GM12878 (cell line): ENCODE measurements at regions not wholly inside any gene's neighbourhood (a gene's known extent, or its start where the extent isn't known, plus 50 kb on each side); places are given as distances from the start of the nearest gene placed in this dataset.

Source experiments
- ATAC-seq: fragments of 200-7000 bp; cut with Tn5 transposase; 3 replicates; pipeline ENCODE4 v1.9.1; 2020; ENCODE audit warnings: mild to moderate bottlenecking, moderate library complexity
- BruUV-seq: library from RNA; stranded (reverse); fragments of 400-500 nt; replicated peaks from 2 replicates; lab custom pipeline; 2021; lab: Mats Ljungman, UMichigan
- CTCF ChIA-PET: fragments of 300-600 bp; sonication (Branson Sonifier 250); formaldehyde crosslinking; extraction: SDS; loops from one replicate; lab custom pipeline; 2021; ENCODE audit warnings: inconsistent platforms; lab: Yijun Ruan, JAX
- POLR2A ChIA-PET: fragments of 350-600 bp; formaldehyde crosslinking; extraction: SDS; loops from one replicate; lab custom pipeline; 2021; ENCODE audit warnings: inconsistent platforms; lab: Charles Lee
- RAD21 ChIA-PET: fragments of 300-600 bp; sonication (Branson Sonifier 250); formaldehyde crosslinking; loops from one replicate; lab custom pipeline; 2023; ENCODE audit warnings: antibody characterized with exemption; ENCODE audit not compliant: unreplicated experiment; lab: Charles Lee
- SMC1A ChIA-PET: fragments of 300-600 bp; sonication (Branson Sonifier 250); formaldehyde crosslinking; loops from one replicate; lab custom pipeline; 2023; ENCODE audit not compliant: unreplicated experiment, uncharacterized antibody; lab: Charles Lee
- DNase-seq: peaks from one replicate; pipeline ENCODE4 v3.0.0-alpha.2; 2011; ENCODE audit warnings: low read depth, low spot score
- FAIRE-seq: peaks from 3 replicates; lab custom pipeline; 2011; peaks lifted over from hg19 to GRCh38; lab: Jason Lieb, UNC
- H2AFZ ChIP-seq: 2 replicates; pipeline ENCODE4 v1.6.0; 2011; ENCODE audit warnings: low read depth, low read length, control low read depth; ENCODE audit not compliant: control insufficient read depth
- H3K27ac ChIP-seq: 2 replicates; pipeline ENCODE4 v1.5.1; 2011; ENCODE audit warnings: control low read depth; ENCODE audit not compliant: control insufficient read depth, insufficient read depth
- H3K27me3 ChIP-seq, 2 experiments: replicated peaks in 1 of 2; 2 replicates each; pipeline versions ENCODE4 v1.6.0 to v1.6.1; 2011; ENCODE audit warnings: low read length in 1 of 2; ENCODE audit not compliant: control insufficient read depth in 2 of 2, insufficient read depth in 2 of 2
- H3K36me3 ChIP-seq, 2 experiments: 2 replicates each; pipeline ENCODE4 v1.5.1; 2011; ENCODE audit warnings: low read length in 1 of 2; ENCODE audit not compliant: control insufficient read depth in 2 of 2, insufficient read depth in 2 of 2
- H3K4me1 ChIP-seq: 2 replicates; pipeline ENCODE4 v1.6.1; 2011; ENCODE audit warnings: mild to moderate bottlenecking, low read length, moderate library complexity, mixed read lengths; ENCODE audit not compliant: control insufficient read depth, insufficient read depth
- H3K4me2 ChIP-seq: 2 replicates; pipeline ENCODE4 v1.6.0; 2011; ENCODE audit warnings: control low read depth; ENCODE audit not compliant: control insufficient read depth, insufficient read depth
- H3K4me3 ChIP-seq: fragments of 200-600 bp; sonication (generic); 2 replicates; pipeline ENCODE4 v1.5.1; 2016
- H3K79me2 ChIP-seq: 2 replicates; pipeline ENCODE4 v1.6.0; 2011; ENCODE audit warnings: low read length; ENCODE audit not compliant: control insufficient read depth, insufficient read depth
- H3K9ac ChIP-seq: 2 replicates; pipeline ENCODE4 v1.8.0; 2011; ENCODE audit warnings: low read length, control low read depth, mixed read lengths; ENCODE audit not compliant: control insufficient read depth, insufficient read depth
- H3K9me3 ChIP-seq: replicated peaks from 3 replicates; pipeline ENCODE4 v1.5.1; 2011; ENCODE audit warnings: mild to moderate bottlenecking, low read length; ENCODE audit not compliant: control insufficient read depth, insufficient read depth
- H4K20me1 ChIP-seq: 2 replicates; pipeline ENCODE4 v1.6.0; 2011; ENCODE audit not compliant: control insufficient read depth, insufficient read depth
- ATF7 ChIP-seq: fragments of 450-650 bp; IDR thresholded peaks from 2 replicates; pipeline ENCODE4 v1.6.1; 2016; ENCODE audit warnings: low read depth, mild to moderate bottlenecking
- CBFB ChIP-seq: IDR thresholded peaks from 2 replicates; pipeline ENCODE4 v1.6.1; 2016; ENCODE audit warnings: antibody characterized with exemption, low read depth
- HDAC6 ChIP-seq: fragments of 200-600 bp; sonication (generic); IDR thresholded peaks from one replicate; pipeline ENCODE4 v1.8.0; 2017; ENCODE audit warnings: antibody characterized with exemption; ENCODE audit not compliant: unreplicated experiment
- IKZF1 ChIP-seq: fragments of 450-650 bp; conservative IDR thresholded peaks from 2 replicates; pipeline ENCODE4 v1.6.1; 2017; ENCODE audit warnings: antibody characterized with exemption, mild to moderate bottlenecking
- IRF4 ChIP-seq: IDR thresholded peaks from 2 replicates; pipeline ENCODE4 v1.6.1; 2011; ENCODE audit warnings: low read depth, low read length
- JUNB ChIP-seq: IDR thresholded peaks from 2 replicates; pipeline ENCODE4 v1.6.1; 2016; ENCODE audit warnings: antibody characterized with exemption, mild to moderate bottlenecking
- JUND ChIP-seq: IDR thresholded peaks from 2 replicates; pipeline ENCODE4 v1.6.1; 2012; ENCODE audit warnings: low read depth, mild to moderate bottlenecking, low read length, improper control_type of control experiment, moderate library complexity
- KAT2A ChIP-seq: conservative IDR thresholded peaks from 2 replicates; pipeline ENCODE4 v1.6.1; 2011; ENCODE audit warnings: low read depth, low read length; ENCODE audit not compliant: control insufficient read depth
- MEF2B ChIP-seq: fragments of 450-650 bp; IDR thresholded peaks from 2 replicates; pipeline ENCODE4 v1.6.1; 2018; ENCODE audit warnings: mild to moderate bottlenecking, moderate library complexity; ENCODE audit not compliant: partially characterized antibody, poor library complexity, severe bottlenecking
- PAX5 ChIP-seq: IDR thresholded peaks from 2 replicates; pipeline ENCODE4 v1.6.1; 2011; ENCODE audit warnings: low read depth, low read length, borderline replicate concordance
- RB1 ChIP-seq: fragments of 450-650 bp; formaldehyde crosslinking; IDR thresholded peaks from 2 replicates; pipeline ENCODE4 v1.6.1; 2017; ENCODE audit warnings: mild to moderate bottlenecking, borderline replicate concordance
- RCOR1 ChIP-seq: conservative IDR thresholded peaks from 2 replicates; pipeline ENCODE4 v1.6.1; 2012; ENCODE audit warnings: low read depth, low read length, improper control_type of control experiment
- RELA ChIP-seq: fragments of 450-650 bp; IDR thresholded peaks from 2 replicates; pipeline ENCODE4 v1.8.0; 2014; ENCODE audit warnings: borderline replicate concordance; ENCODE audit not compliant: partially characterized antibody
- RUNX3 ChIP-seq: IDR thresholded peaks from 2 replicates; pipeline ENCODE4 v1.6.1; 2012; ENCODE audit warnings: low read length, inconsistent platforms
- SIN3A ChIP-seq: IDR thresholded peaks from 2 replicates; pipeline ENCODE4 v1.6.1; 2012; ENCODE audit warnings: low read depth, low read length, improper control_type of control experiment
- SMARCA5 ChIP-seq: fragments of 450-650 bp; IDR thresholded peaks from 2 replicates; pipeline ENCODE4 v1.6.1; 2017; ENCODE audit warnings: mild to moderate bottlenecking
- ZNF207 ChIP-seq: fragments of 450-650 bp; IDR thresholded peaks from 2 replicates; pipeline ENCODE4 v1.6.1; 2014; ENCODE audit warnings: antibody characterized with exemption, mild to moderate bottlenecking, borderline replicate concordance
- ZNF384 ChIP-seq: IDR thresholded peaks from 2 replicates; pipeline ENCODE4 v1.6.1; 2012; ENCODE audit warnings: low read depth, mild to moderate bottlenecking, low read length, improper control_type of control experiment, borderline replicate concordance
- ZNF622 ChIP-seq: fragments of 450-650 bp; IDR thresholded peaks from 2 replicates; pipeline ENCODE4 v1.6.1; 2017; ENCODE audit warnings: mild to moderate bottlenecking, inconsistent platforms
- ZSCAN29 ChIP-seq: fragments of 450-650 bp; IDR thresholded peaks from 2 replicates; pipeline ENCODE4 v1.6.1; 2017; ENCODE audit warnings: mild to moderate bottlenecking, moderate library complexity
- whole genome bisulfite sequencing: methylation state at CpG from one replicate; pipeline ENCODE4 v1.1.6; 2016; ENCODE audit warnings: low lambda C conversion rate; ENCODE audit not compliant: insufficient replicate concordance, insufficient coverage; ENCODE audit errors: missing lambda C conversion rate; 5-methylcytosine and 5-hydroxymethylcytosine counted together
- in situ Hi-C: fragments of 300-500 bp; cut with MboI; formaldehyde crosslinking; loops from 9 replicates; pipeline ENCODE4 v1.14.3; 2018; ENCODE audit warnings: mixed read lengths
- intact Hi-C: fragments of 100-400 bp; cut with micrococcal nuclease; formaldehyde crosslinking; loops from one replicate; pipeline ENCODE4 v1.14.2; 2022; ENCODE audit not compliant: unreplicated experiment

DNA sequence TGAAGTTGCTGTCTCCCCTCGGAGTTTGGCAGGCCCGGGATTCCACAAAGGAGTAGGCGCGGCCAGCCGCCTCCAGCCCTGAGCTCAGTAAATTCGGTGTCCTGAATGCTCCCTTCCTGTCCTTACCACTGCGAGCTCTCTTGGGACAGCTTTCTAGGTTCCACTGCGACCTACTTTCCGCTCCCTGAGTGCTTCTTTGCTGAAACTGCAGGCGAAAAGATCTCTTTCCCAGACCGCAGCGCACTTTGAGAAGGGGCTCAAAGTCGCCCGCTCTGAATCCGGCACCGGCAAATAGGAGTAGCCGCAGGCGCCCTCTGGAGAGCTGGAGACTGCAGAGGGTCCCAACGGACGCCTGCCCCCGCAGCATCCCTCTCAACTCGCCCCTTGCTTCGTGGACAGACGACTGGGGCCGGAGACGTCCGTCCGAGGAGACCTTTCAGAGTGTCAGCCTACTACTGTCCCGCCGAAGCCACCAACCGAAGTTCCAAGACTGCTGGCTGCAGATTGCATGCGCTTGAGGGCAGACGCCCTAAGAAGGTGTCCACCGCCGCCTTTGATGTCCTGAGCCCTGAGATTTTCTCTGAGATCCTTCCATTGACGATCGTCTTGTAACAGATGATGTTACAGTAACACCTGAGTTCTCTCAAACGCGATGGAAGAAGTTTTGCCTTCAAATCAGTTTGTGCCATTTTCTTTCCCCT lies 96.0 kb downstream of the ANXA2R start:
- no peak for ATAC-seq
- CTCF ChIA-PET: no interaction called here
- DNase-seq: no peak
- H3K27ac ChIP-seq: no peak overlapping the region
- no peaks in the 10 kb centered on the region for H4K20me1 ChIP-seq
- no peaks in the 10 kb centered on the region; a peak in 1 of 4 replicates for H3K27me3 ChIP-seq
- no peaks in the 10 kb centered on the region for H3K9me3 ChIP-seq
- H3K4me1 ChIP-seq: peaks cover 3% of the 10 kb centered on the region
- SMC1A ChIA-PET: no interaction called here
- H3K4me3 ChIP-seq: no peak overlapping the region
- TF ChIP-seq PAX5: no peak
- no peak for TF ChIP-seq RUNX3
- TF ChIP-seq MEF2B: no peak
- TF ChIP-seq JUND: no peak
- TF ChIP-seq ZSCAN29: no peak
- TF ChIP-seq ZNF384: no peak
- TF ChIP-seq IKZF1: no peak
- no peak for TF ChIP-seq ZNF622
- TF ChIP-seq SIN3A: no peak
- TF ChIP-seq IRF4: no peak
- no peak for TF ChIP-seq JUNB
- no peak for TF ChIP-seq KAT2A
- no peak for TF ChIP-seq RCOR1
- no peak for TF ChIP-seq HDAC6
- no peak for TF ChIP-seq RB1
- TF ChIP-seq ZNF207: no peak
- TF ChIP-seq RELA: no peak
- no peak for TF ChIP-seq SMARCA5
- TF ChIP-seq CBFB: no peak
- TF ChIP-seq ATF7: no peak
- no peak overlapping the region for H2AFZ ChIP-seq
- POLR2A ChIA-PET: no interaction called here
- H3K9ac ChIP-seq: no peak overlapping the region
- no peaks in the 10 kb centered on the region for H3K36me3 ChIP-seq
- RAD21 ChIA-PET: no interaction called here
- BruUV-seq: no TSS peak
- WGBS: 64% methylated on average over 39 of the region's 39 CpGs
- H3K79me2 ChIP-seq: no peaks in the 10 kb centered on the region
- FAIRE-seq: no peak
- no peak overlapping the region for H3K4me2 ChIP-seq
- intact Hi-C loops: no loop called here
- in situ Hi-C loops: no loop called here
